Ascending aorta (tissue), 2 donors: ENCODE measurements at regions not wholly inside any gene's neighbourhood (a gene's known extent, or its start where the extent isn't known, plus 50 kb on each side); places are given as distances from the start of the nearest gene placed in this dataset.

Source experiments
- DNase-seq, 2 donors: peaks; one replicate each; pipeline ENCODE4 v3.0.0-alpha.2; 2019; ENCODE audit warnings: low spot score in 2 of 2
- H3K27ac ChIP-seq, 2 donors: fragments of 200-600 bp; sonication (generic); one replicate each; pipeline ENCODE4 v1.5.1; 2016 to 2017; ENCODE audit warnings: mild to moderate bottlenecking in 1 of 2
- H3K27me3 ChIP-seq: fragments of 200-600 bp; sonication (generic); one replicate; pipeline ENCODE4 v1.5.1; 2017
- H3K36me3 ChIP-seq, 2 donors: fragments of 200-600 bp; sonication (generic); one replicate each; pipeline ENCODE4 v1.5.1; 2016
- H3K4me1 ChIP-seq, 2 donors: fragments of 200-600 bp; sonication (generic); one replicate each; pipeline ENCODE4 v1.5.1; 2016 to 2017; ENCODE audit warnings: mild to moderate bottlenecking in 1 of 2
- H3K4me3 ChIP-seq, 2 donors: fragments of 200-600 bp; sonication (generic); one replicate each; pipeline ENCODE4 v1.5.1; 2016 to 2017; ENCODE audit warnings: mild to moderate bottlenecking in 1 of 2
- H3K9me3 ChIP-seq, 2 donors: fragments of 200-600 bp; sonication (generic); one replicate each; pipeline ENCODE4 v1.5.1; 2016
- intact Hi-C: fragments of 100-400 bp; cut with DNase I; formaldehyde crosslinking; loops from one replicate; pipeline ENCODE4 v1.15.1; 2023
- TF ChIP-seq, protein P1 (sequence below), 3 experiments: fragments of 200-600 bp in 2 of 3; fragments of 450-650 bp in 1 of 3; sonication (generic) in 2 of 3; IDR thresholded peaks; one replicate each; pipeline ENCODE4 v1.5.1; 2016 to 2019; ENCODE audit warnings: antibody characterized with exemption in 3 of 3, mild to moderate bottlenecking in 1 of 3, moderate library complexity in 1 of 3

DNA sequence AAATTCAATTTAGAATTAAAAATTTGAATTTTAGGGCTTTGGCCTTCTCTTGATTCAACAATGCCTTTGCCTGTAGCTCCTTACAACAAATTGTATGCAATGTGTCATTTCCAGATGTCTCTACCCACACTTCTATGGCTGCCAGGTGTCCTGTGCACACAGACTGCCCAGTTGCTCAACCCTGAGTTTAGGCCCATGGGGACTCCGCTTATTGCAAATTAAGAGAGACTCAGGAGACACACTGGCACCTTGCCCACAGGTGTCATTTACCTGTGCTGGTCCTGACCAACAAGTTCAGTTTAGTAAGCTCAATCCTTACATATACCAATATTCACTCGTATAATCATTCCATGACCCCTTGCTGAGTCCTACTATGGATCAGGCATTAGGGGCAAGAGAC, 236.1 kb downstream of the OMA1 start:
- no peak for DNase-seq
- Histone ChIP-seq H3K4me3 (no peak overlapping the region), H3K27me3 (no peaks in the 10 kb centered on the region), H3K36me3 (no peaks in the 10 kb centered on the region), H3K4me1 (no peaks in the 10 kb centered on the region), H3K9me3 (no peaks in the 10 kb centered on the region), H3K27ac (no peak overlapping the region)
- intact Hi-C loops, result no loop called here
- TF ChIP-seq, protein P1, sequence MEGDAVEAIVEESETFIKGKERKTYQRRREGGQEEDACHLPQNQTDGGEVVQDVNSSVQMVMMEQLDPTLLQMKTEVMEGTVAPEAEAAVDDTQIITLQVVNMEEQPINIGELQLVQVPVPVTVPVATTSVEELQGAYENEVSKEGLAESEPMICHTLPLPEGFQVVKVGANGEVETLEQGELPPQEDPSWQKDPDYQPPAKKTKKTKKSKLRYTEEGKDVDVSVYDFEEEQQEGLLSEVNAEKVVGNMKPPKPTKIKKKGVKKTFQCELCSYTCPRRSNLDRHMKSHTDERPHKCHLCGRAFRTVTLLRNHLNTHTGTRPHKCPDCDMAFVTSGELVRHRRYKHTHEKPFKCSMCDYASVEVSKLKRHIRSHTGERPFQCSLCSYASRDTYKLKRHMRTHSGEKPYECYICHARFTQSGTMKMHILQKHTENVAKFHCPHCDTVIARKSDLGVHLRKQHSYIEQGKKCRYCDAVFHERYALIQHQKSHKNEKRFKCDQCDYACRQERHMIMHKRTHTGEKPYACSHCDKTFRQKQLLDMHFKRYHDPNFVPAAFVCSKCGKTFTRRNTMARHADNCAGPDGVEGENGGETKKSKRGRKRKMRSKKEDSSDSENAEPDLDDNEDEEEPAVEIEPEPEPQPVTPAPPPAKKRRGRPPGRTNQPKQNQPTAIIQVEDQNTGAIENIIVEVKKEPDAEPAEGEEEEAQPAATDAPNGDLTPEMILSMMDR (IDR thresholded peaks at IDR 0.05), result no peak

DNA sequence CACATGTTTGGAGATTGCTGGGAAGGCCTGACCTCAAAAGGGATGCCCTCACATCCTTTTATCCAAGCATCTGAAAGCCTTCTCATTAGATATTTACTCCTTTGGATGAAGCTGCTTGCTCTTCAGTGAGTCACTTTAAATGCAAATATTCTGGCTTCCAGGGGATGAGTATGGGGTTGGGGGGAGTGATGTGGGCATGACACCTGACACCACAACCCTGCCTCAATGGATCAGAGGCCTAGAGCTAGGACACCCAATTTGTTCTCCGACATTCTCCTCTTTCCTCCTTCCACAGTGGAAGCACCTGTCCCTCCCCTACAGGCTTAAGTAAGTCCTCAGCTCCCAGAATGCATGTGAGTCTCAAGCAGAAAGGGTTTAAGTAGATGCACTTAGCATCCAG, 238.3 kb downstream of the OMA1 start:
- Histone ChIP-seq H3K4me1 (no peaks in the 10 kb centered on the region), H3K9me3 (no peaks in the 10 kb centered on the region), H3K27me3 (no peaks in the 10 kb centered on the region), H3K36me3 (no peaks in the 10 kb centered on the region), H3K4me3 (no peak overlapping the region), H3K27ac (no peak overlapping the region)
- intact Hi-C loops, result no loop called here
- TF ChIP-seq, protein P1 (IDR thresholded peaks at IDR 0.05), result no peak
- DNase-seq, result no peak

DNA sequence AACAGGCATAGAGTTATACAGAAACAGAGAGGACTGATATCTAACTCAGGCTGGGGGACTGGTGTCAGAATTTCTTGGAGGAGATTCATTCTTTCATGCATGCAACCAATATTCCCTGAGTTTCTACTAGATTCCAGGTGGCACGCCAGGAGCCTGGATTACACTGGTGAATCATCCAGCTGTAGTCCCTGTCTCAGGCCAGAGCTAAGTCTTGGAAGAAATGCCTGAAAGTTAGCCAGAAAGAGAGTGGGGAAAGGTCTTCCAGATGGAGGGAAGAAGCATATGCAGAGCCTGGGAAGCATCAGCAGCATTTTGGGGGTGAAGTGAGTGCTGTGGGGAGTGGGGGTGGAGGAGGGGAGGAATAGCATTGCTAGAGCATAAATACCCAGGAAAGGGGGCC, 239.1 kb downstream of the OMA1 start:
- H3K4me1 ChIP-seq, result no peaks in the 10 kb centered on the region
- no peak overlapping the region for H3K4me3 ChIP-seq
- TF ChIP-seq, protein P1 (IDR thresholded peaks at IDR 0.05), result no peak
- H3K27me3 ChIP-seq, result no peaks in the 10 kb centered on the region
- no peaks in the 10 kb centered on the region for H3K9me3 ChIP-seq
- no peak overlapping the region for H3K27ac ChIP-seq
- no peaks in the 10 kb centered on the region for H3K36me3 ChIP-seq
- DNase-seq, result no peak
- intact Hi-C loops, result no loop called here

DNA sequence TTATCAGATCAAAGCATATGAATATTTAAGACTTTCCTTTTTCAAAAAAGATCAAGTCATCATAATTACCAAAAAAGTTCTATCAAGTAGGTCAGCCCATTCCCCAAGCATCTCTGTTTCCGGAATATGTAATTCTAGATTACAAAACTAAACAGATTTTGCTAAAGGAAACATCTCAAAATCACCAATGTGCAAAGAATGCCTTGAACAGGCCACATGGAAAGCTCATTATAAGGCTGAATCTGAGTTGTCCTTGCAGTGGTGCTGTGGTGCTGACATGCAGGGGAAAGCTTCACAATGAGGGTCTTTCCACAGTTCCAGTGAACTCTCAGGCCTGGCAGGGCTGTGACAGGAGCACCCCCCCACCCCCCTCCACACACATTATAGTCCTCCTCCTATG, 240.9 kb downstream of the OMA1 start:
- no peaks in the 10 kb centered on the region for H3K36me3 ChIP-seq
- H3K4me1 ChIP-seq, result no peaks in the 10 kb centered on the region
- H3K27ac ChIP-seq, result no peak overlapping the region
- H3K4me3 ChIP-seq, result no peak overlapping the region
- DNase-seq, result no peak
- intact Hi-C loops, result no loop called here
- no peaks in the 10 kb centered on the region for H3K27me3 ChIP-seq
- H3K9me3 ChIP-seq, result no peaks in the 10 kb centered on the region
- TF ChIP-seq, protein P1 (IDR thresholded peaks at IDR 0.05), result no peak

DNA sequence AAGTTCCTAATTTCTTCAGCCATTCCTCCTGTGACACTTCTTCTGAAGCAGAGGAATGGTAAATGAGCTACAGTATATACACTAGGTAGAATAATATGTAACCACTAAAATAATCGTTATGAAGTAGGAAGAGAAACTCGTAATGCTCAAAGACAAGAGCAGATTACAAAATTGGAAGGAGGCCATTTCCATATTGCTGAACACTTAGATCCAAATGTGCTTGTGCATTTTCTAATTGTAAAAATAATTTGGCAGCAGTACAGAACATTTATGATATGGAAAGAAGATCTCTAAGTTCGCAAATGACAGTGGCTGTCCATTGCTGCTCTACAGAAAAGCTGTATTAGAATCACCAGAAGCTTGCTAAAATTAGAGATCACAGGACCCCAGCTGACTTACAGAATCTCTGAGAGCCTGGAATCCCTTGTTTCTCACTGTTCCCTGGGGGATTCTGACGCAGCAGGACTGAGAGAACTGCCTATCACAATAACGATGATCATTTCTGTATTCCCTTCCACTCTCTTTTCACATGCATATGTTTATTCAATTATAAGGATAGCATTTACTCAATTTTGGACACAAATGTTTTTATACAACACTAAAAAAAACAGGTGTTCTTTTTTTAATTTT, 242.1 kb downstream of the OMA1 start:
- intact Hi-C loops, result no loop called here

More for the DNA sequence above, 242.1 kb downstream of the OMA1 start:
- Histone ChIP-seq H3K36me3 (no peaks in the 10 kb centered on the region), H3K9me3 (no peaks in the 10 kb centered on the region), H3K27me3 (no peaks in the 10 kb centered on the region), H3K4me3 (no peak overlapping the region), H3K4me1 (no peaks in the 10 kb centered on the region), H3K27ac (no peak overlapping the region)
- DNase-seq, result no peak
- TF ChIP-seq, protein P1 (IDR thresholded peaks at IDR 0.05), result no peak
